Natural killer cell (primary cell): ENCODE measurements at regions not wholly inside any gene's neighbourhood (a gene's known extent, or its start where the extent isn't known, plus 50 kb on each side); places are given as distances from the start of the nearest gene placed in this dataset.
"Not testable (repeated sequence)": the region's sequence is repeated elsewhere in the genome, so short reads cannot be mapped to it uniquely, and the experiment has no call there.

Source experiments
- ATAC-seq, 3 donors: fragments of 150-1000 bp in 2 of 3; fragments of 200-7000 bp in 1 of 3; cut with Tn5 transposase; 1 replicate in 1 of 3; 2 replicates in 2 of 3; pipeline ENCODE4 v1.10.0; 2021; ENCODE audit warnings: mild to moderate bottlenecking in 2 of 3, moderate library complexity in 2 of 3
- DNase-seq, 2 donors: peaks; one replicate each; pipeline versions ENCODE4 v3.0.0 to v3.0.0-alpha.2; 2013 to 2021; ENCODE audit warnings: mixed read lengths in 1 of 2
- H3K27ac ChIP-seq: one replicate; pipeline ENCODE4 v1.5.1; 2013; ENCODE audit warnings: mild to moderate bottlenecking, low read length
- H3K27me3 ChIP-seq: one replicate; pipeline ENCODE4 v1.6.1; 2013; ENCODE audit warnings: low read length; ENCODE audit not compliant: control insufficient read depth, insufficient read depth
- H3K36me3 ChIP-seq: one replicate; pipeline ENCODE4 v1.6.1; 2013; ENCODE audit warnings: low read length; ENCODE audit not compliant: control insufficient read depth, insufficient read depth
- H3K4me1 ChIP-seq: one replicate; pipeline ENCODE4 v1.6.1; 2013; ENCODE audit warnings: low read length; ENCODE audit not compliant: control insufficient read depth, insufficient read depth
- H3K4me3 ChIP-seq: one replicate; pipeline ENCODE4 v1.5.1; 2013; ENCODE audit warnings: low read length
- H3K9me3 ChIP-seq: one replicate; pipeline ENCODE4 v1.6.1; 2013; ENCODE audit warnings: low read length; ENCODE audit not compliant: control insufficient read depth, insufficient read depth
- H3K27ac Mint-ChIP-seq, 2 donors: one replicate each; pipeline ENCODE4 v1.8.0; 2022; ENCODE audit warnings: mild to moderate bottlenecking in 2 of 2, mixed read lengths in 2 of 2, moderate library complexity in 1 of 2
- H3K27me3 Mint-ChIP-seq, 2 donors: one replicate each; pipeline ENCODE4 v1.8.0; 2022; ENCODE audit warnings: low read depth in 2 of 2, mixed read lengths in 2 of 2
- H3K36me3 Mint-ChIP-seq: one replicate; pipeline ENCODE4 v1.8.0; 2022; ENCODE audit warnings: mixed read lengths
- H3K4me1 Mint-ChIP-seq, 2 donors: one replicate each; pipeline ENCODE4 v1.8.0; 2022; ENCODE audit warnings: mixed read lengths in 2 of 2
- H3K4me3 Mint-ChIP-seq: one replicate; pipeline ENCODE4 v1.8.0; 2022; ENCODE audit warnings: mild to moderate bottlenecking, moderate library complexity, mixed read lengths
- H3K9me3 Mint-ChIP-seq, 2 donors: one replicate each; pipeline ENCODE4 v1.8.0; 2022; ENCODE audit warnings: mixed read lengths in 2 of 2
- WGBS: methylation state at CpG from one replicate; pipeline ENCODE4 v1.1.7; 2013; ENCODE audit warnings: missing lambda C conversion rate; ENCODE audit not compliant: insufficient coverage; 5-methylcytosine and 5-hydroxymethylcytosine counted together
- intact Hi-C: fragments of 100-400 bp; cut with micrococcal nuclease; formaldehyde crosslinking; loops from one replicate; pipeline ENCODE4 v1.14.2; 2022
- TF ChIP-seq, protein P1 (sequence below): fragments of 200-600 bp; IDR thresholded peaks from one replicate; pipeline ENCODE4 v1.8.0; 2022; ENCODE audit warnings: antibody characterized with exemption

GRCh38 chr7:89695241-89695640 is 459.0 kb upstream of the STEAP1 start:
- Histone ChIP-seq H3K9me3 (peaks cover 19% of the 10 kb centered on the region), H3K27ac (no peak overlapping the region), H3K4me1 (no peaks in the 10 kb centered on the region), H3K4me3 (no peak overlapping the region), H3K27me3 (no peaks in the 10 kb centered on the region), H3K36me3 (no peaks in the 10 kb centered on the region)
- intact Hi-C loops = no loop called here
- no peak for DNase-seq
- Mint-ChIP-seq H3K27me3 (no peaks in the 10 kb centered on the region), H3K9me3 (peaks cover 19 to 27% of the 10 kb centered on the region in 2 donors), H3K4me3 (no peak overlapping the region), H3K36me3 (peaks cover 24% of the 10 kb centered on the region), H3K4me1 (no peaks in the 10 kb centered on the region), H3K27ac (no peak overlapping the region)
- TF ChIP-seq, protein P1, sequence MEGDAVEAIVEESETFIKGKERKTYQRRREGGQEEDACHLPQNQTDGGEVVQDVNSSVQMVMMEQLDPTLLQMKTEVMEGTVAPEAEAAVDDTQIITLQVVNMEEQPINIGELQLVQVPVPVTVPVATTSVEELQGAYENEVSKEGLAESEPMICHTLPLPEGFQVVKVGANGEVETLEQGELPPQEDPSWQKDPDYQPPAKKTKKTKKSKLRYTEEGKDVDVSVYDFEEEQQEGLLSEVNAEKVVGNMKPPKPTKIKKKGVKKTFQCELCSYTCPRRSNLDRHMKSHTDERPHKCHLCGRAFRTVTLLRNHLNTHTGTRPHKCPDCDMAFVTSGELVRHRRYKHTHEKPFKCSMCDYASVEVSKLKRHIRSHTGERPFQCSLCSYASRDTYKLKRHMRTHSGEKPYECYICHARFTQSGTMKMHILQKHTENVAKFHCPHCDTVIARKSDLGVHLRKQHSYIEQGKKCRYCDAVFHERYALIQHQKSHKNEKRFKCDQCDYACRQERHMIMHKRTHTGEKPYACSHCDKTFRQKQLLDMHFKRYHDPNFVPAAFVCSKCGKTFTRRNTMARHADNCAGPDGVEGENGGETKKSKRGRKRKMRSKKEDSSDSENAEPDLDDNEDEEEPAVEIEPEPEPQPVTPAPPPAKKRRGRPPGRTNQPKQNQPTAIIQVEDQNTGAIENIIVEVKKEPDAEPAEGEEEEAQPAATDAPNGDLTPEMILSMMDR = no peak
- 100% methylated on average over 2 of the region's 2 CpGs for WGBS
- ATAC-seq = no peak

GRCh38 chr7:89714131-89714530 is 440.1 kb upstream of the STEAP1 start:
- no peak for ATAC-seq
- TF ChIP-seq, protein P1 = no peak
- H3K4me3 Mint-ChIP-seq = no peak overlapping the region
- H3K36me3 Mint-ChIP-seq = peaks cover 7% of the 10 kb centered on the region
- no peaks in the 10 kb centered on the region for H3K36me3 ChIP-seq
- no peak overlapping the region for H3K27ac ChIP-seq
- H3K27me3 Mint-ChIP-seq = no peaks in the 10 kb centered on the region
- no peak for DNase-seq
- 86% methylated on average over 1 of the region's 2 CpGs for WGBS
- H3K4me3 ChIP-seq = no peak overlapping the region
- H3K4me1 ChIP-seq = no peaks in the 10 kb centered on the region
- H3K4me1 Mint-ChIP-seq = no peaks in the 10 kb centered on the region
- H3K27ac Mint-ChIP-seq = no peak overlapping the region
- peaks cover 5 to 12% of the 10 kb centered on the region in 2 donors for H3K9me3 Mint-ChIP-seq
- H3K27me3 ChIP-seq = no peaks in the 10 kb centered on the region
- H3K9me3 ChIP-seq = no peaks in the 10 kb centered on the region
- intact Hi-C loops = no loop called here

GRCh38 chr7:89718941-89719340 is 435.3 kb upstream of the STEAP1 start:
- intact Hi-C loops = not testable (repeated sequence)

GRCh38 chr7:89728481-89728880 is 425.8 kb upstream of the STEAP1 start:
- Mint-ChIP-seq H3K27me3 (no peaks in the 10 kb centered on the region), H3K4me1 (no peaks in the 10 kb centered on the region), H3K36me3 (no peaks in the 10 kb centered on the region), H3K4me3 (no peak overlapping the region), H3K9me3 (peaks cover 7 to 9% of the 10 kb centered on the region in 2 donors), H3K27ac (no peak overlapping the region)
- Histone ChIP-seq H3K27me3 (no peaks in the 10 kb centered on the region), H3K27ac (no peak overlapping the region), H3K4me3 (no peak overlapping the region), H3K4me1 (no peaks in the 10 kb centered on the region), H3K9me3 (no peaks in the 10 kb centered on the region), H3K36me3 (no peaks in the 10 kb centered on the region)
- ATAC-seq = no peak
- TF ChIP-seq, protein P1 = no peak
- intact Hi-C loops = no loop called here
- 88% methylated on average over 5 of the region's 5 CpGs for WGBS
- DNase-seq = no peak

More at GRCh38 chr7:89718941-89719340, 435.3 kb upstream of the STEAP1 start:
- not testable (repeated sequence) for DNase-seq, H3K27me3 Mint-ChIP-seq, H3K27ac Mint-ChIP-seq, H3K27me3 ChIP-seq, H3K4me1 Mint-ChIP-seq, H3K27ac ChIP-seq, H3K4me1 ChIP-seq, H3K4me3 Mint-ChIP-seq, H3K4me3 ChIP-seq, H3K36me3 ChIP-seq, H3K9me3 ChIP-seq, ATAC-seq, H3K36me3 Mint-ChIP-seq
- WGBS = 100% methylated on average over 2 of the region's 2 CpGs
- peaks cover 6 to 14% of the 10 kb centered on the region in 2 donors for H3K9me3 Mint-ChIP-seq
